Calu3 (cell line): ENCODE measurements at regions not wholly inside any gene's neighbourhood (a gene's known extent, or its start where the extent isn't known, plus 50 kb on each side); places are given as distances from the start of the nearest gene placed in this dataset.

Experiments used
- BruUV-seq: library from RNA; stranded (reverse); fragments of 400-500 nt; replicated peaks from 2 replicates; lab custom pipeline; 2021; lab: Mats Ljungman, UMichigan
- CTCF ChIA-PET: fragments of 300-600 bp; sonication (Branson Sonifier 250); formaldehyde crosslinking; loops from one replicate; lab custom pipeline; 2022; ENCODE audit warnings: antibody characterized with exemption; lab: Charles Lee
- DNase-seq: peaks from one replicate; pipeline ENCODE4 v3.0.0; 2022
- H3K27ac Mint-ChIP-seq: one replicate; pipeline ENCODE4 v1.8.0; 2022; ENCODE audit warnings: mixed read lengths; ENCODE audit not compliant: unreplicated experiment
- H3K27me3 Mint-ChIP-seq: one replicate; pipeline ENCODE4 v1.8.0; 2022; ENCODE audit warnings: mixed read lengths; ENCODE audit not compliant: unreplicated experiment
- H3K36me3 Mint-ChIP-seq: one replicate; pipeline ENCODE4 v1.8.0; 2022; ENCODE audit warnings: mild to moderate bottlenecking, moderate library complexity, mixed read lengths; ENCODE audit not compliant: insufficient read depth, unreplicated experiment
- H3K4me1 Mint-ChIP-seq: one replicate; pipeline ENCODE4 v1.8.0; 2022; ENCODE audit warnings: mild to moderate bottlenecking, low read depth, mixed read lengths; ENCODE audit not compliant: unreplicated experiment
- H3K4me3 Mint-ChIP-seq: one replicate; pipeline ENCODE4 v1.8.0; 2022; ENCODE audit warnings: mild to moderate bottlenecking, low read depth, moderate library complexity, mixed read lengths; ENCODE audit not compliant: unreplicated experiment
- H3K9me3 Mint-ChIP-seq: one replicate; pipeline ENCODE4 v1.8.0; 2022; ENCODE audit warnings: low read depth, mixed read lengths; ENCODE audit not compliant: unreplicated experiment
- intact Hi-C: fragments of 100-400 bp; cut with micrococcal nuclease; formaldehyde crosslinking; loops from one replicate; pipeline ENCODE4 v1.10.0; 2022; ENCODE audit not compliant: unreplicated experiment
- TF ChIP-seq, protein P1 (sequence below): fragments of 200-600 bp; IDR thresholded peaks from one replicate; pipeline ENCODE4 v1.8.0; 2022; ENCODE audit warnings: antibody characterized with exemption; ENCODE audit not compliant: unreplicated experiment

DNA sequence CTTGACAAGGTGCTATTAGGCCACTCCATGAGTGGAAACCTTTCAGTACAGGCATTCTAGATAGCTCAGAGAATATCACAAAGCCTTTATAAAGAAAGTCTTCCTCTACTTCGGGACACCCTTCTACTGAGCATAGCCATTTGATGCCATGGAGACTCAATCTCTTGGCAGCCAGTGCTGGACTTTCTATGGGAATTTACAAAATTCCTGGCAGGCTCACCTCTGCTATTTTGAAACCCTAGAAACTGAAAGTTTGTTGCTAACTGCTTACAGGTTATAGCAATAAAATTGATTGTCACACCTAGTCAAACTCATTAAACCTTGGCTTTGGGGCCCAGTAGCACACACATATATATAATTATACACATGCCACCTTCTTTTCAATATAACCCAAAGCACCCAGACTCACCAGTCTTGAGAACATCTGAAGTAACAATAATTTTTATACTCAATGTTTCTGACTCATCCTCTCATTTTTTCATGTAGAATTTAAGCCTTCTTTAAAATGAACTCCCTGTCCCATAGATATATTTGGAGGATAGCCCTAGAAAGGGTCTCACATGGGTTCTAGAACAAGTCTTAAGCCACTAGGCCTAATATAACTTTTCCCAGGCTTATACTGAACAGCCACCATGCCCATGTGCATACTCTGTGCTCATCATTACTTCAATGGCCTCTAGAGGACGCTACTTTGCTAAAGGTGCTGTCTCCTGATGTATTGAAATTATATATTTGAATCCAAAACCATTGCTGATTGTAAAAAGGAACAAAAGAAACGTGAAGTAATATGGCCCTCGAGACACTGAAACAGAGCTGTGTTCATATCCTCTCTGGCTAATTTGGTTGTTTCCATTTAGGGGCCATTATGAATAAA, 368.1 kb upstream of the MARCKS start:
- Mint-ChIP-seq H3K27me3 (no peaks in the 10 kb centered on the region), H3K9me3 (no peaks in the 10 kb centered on the region), H3K4me3 (no peak overlapping the region), H3K4me1 (no peaks in the 10 kb centered on the region), H3K36me3 (no peaks in the 10 kb centered on the region), H3K27ac (no peak overlapping the region)
- intact Hi-C loops: no loop called here
- TF ChIP-seq, protein P1, sequence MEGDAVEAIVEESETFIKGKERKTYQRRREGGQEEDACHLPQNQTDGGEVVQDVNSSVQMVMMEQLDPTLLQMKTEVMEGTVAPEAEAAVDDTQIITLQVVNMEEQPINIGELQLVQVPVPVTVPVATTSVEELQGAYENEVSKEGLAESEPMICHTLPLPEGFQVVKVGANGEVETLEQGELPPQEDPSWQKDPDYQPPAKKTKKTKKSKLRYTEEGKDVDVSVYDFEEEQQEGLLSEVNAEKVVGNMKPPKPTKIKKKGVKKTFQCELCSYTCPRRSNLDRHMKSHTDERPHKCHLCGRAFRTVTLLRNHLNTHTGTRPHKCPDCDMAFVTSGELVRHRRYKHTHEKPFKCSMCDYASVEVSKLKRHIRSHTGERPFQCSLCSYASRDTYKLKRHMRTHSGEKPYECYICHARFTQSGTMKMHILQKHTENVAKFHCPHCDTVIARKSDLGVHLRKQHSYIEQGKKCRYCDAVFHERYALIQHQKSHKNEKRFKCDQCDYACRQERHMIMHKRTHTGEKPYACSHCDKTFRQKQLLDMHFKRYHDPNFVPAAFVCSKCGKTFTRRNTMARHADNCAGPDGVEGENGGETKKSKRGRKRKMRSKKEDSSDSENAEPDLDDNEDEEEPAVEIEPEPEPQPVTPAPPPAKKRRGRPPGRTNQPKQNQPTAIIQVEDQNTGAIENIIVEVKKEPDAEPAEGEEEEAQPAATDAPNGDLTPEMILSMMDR: no peak
- no TSS peak for BruUV-seq
- DNase-seq: no peak
- CTCF ChIA-PET: no interaction called here

DNA sequence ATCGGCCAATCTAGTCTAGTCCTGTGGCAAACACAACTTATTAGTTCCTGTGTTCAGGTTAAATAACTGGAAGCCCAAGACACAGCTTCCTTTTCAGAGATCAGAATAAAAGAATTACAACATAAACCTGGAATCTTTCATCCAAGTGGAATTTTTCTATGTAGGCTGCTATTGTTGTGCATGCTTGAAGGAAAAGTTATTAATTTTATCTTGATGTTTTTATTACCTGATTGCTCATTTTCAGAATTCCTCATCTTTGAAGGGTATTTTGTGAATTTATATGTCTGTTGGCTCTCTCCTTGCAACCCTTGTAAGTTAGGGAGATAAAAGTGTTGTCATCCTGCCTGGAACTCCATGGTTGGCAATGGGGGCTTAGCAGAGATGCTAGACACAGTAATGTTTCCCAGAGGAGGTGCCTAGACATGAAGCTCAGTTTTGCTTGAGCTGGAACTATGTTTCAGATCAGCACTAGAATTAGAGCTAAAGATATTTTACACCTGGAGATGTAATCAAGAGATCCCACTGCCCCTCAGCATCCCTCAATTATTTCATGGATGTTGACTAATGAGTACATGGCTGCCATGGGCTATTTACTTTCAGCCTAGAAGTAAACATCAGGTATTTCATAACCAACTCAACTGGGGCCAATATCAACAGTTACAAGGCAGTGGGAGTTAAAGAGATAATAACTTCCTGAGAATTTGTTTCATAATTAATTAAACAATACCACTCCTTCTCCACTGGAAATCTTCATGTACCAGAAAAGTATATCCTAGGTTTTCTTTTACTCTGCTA, 367.0 kb upstream of the MARCKS start:
- H3K4me1 Mint-ChIP-seq: no peaks in the 10 kb centered on the region
- H3K27ac Mint-ChIP-seq: no peak overlapping the region
- BruUV-seq: no TSS peak
- TF ChIP-seq, protein P1: no peak
- intact Hi-C loops: no loop called here
- no peak overlapping the region for H3K4me3 Mint-ChIP-seq
- CTCF ChIA-PET: interaction anchor here (0.6 kb wide), 1 partner anchor 1700 kb away, joined by 4 read pairs; no protein-coding TSS in a partner anchor
- H3K27me3 Mint-ChIP-seq: no peaks in the 10 kb centered on the region
- no peak for DNase-seq
- no peaks in the 10 kb centered on the region for H3K36me3 Mint-ChIP-seq
- H3K9me3 Mint-ChIP-seq: no peaks in the 10 kb centered on the region

DNA sequence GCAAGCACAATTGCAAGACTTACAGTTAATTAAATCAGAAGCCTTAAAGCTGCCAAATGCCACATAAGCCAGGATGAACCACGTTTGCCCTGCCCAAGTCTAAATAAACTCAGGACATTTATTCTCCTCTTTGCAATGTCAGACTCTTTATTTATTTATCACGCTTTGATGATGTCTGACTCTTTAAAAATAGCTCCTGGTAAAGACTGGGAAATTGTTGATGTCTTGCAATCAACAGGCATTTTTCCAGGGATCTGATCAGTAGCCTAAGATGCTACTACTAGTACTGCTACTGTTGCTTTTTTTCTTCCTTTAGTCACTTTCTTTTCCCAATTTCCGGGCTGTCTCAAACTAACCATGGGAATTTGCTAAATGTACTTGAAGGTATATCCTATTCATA, 365.8 kb upstream of the MARCKS start:
- intact Hi-C loops: no loop called here
- no peaks in the 10 kb centered on the region for H3K9me3 Mint-ChIP-seq
- DNase-seq: no peak
- no peaks in the 10 kb centered on the region for H3K36me3 Mint-ChIP-seq
- no TSS peak for BruUV-seq
- H3K27ac Mint-ChIP-seq: no peak overlapping the region
- H3K4me3 Mint-ChIP-seq: no peak overlapping the region
- H3K27me3 Mint-ChIP-seq: no peaks in the 10 kb centered on the region
- CTCF ChIA-PET: interaction anchor here (0.5 kb wide), 1 partner anchor 169 kb away, joined by 3 read pairs; no protein-coding TSS in a partner anchor
- H3K4me1 Mint-ChIP-seq: no peaks in the 10 kb centered on the region
- TF ChIP-seq, protein P1: no peak

DNA sequence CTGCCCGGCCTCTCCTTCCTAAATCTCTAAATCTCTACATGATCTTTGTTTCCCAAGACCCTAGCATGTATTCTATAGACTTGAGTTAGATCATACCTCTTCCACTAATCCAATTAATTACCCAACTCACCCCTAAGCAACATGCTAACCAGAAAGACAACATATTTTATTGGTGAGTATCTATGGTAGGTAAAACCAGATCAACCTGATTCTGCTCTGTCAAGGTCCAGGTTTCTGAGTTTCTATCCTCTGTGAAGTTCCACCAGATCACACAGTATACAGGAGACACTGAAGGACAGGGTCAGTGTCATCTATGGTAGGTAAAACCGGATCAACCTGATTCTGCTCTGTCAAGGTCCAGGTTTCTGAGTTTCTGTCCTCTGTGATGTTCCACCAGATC, 363.2 kb upstream of the MARCKS start:
- intact Hi-C loops: no loop called here
- no TSS peak for BruUV-seq
- TF ChIP-seq, protein P1: no peak
- Mint-ChIP-seq H3K36me3 (no peaks in the 10 kb centered on the region), H3K27ac (no peak overlapping the region), H3K9me3 (no peaks in the 10 kb centered on the region), H3K27me3 (no peaks in the 10 kb centered on the region), H3K4me3 (no peak overlapping the region), H3K4me1 (no peaks in the 10 kb centered on the region)
- DNase-seq: no peak
- CTCF ChIA-PET: interaction anchor here (1.1 kb wide), 1 partner anchor 81 kb away, joined by 4 read pairs; no protein-coding TSS in a partner anchor
